HEK293 (cell line): ENCODE measurements at regions not wholly inside any gene's neighbourhood (a gene's known extent, or its start where the extent isn't known, plus 50 kb on each side); places are given as distances from the start of the nearest gene placed in this dataset.

Experiments used
- CTCF ChIA-PET: fragments of 350-600 bp; formaldehyde crosslinking; extraction: SDS; loops from one replicate; lab custom pipeline; 2021; ENCODE audit warnings: antibody characterized with exemption; lab: Yijun Ruan, JAX
- POLR2A ChIA-PET: fragments of 300-600 bp; formaldehyde crosslinking; extraction: SDS; loops from one replicate; lab custom pipeline; 2020; ENCODE audit warnings: antibody characterized with exemption, inconsistent platforms; lab: Yijun Ruan, JAX
- H3K27ac ChIP-seq: fragments of 200-500 bp; sonication (Bioruptor generic); 2 replicates; pipeline ENCODE4 v1.5.1; 2014; ENCODE audit warnings: low read depth, low read length, control low read depth, inconsistent platforms; ENCODE audit errors: extremely low read depth
- H3K36me3 ChIP-seq, 2 experiments: fragments of 200-500 bp in 1 of 2; sonication (Bioruptor generic) in 1 of 2; 1 replicate in 1 of 2; 2 replicates in 1 of 2; pipeline ENCODE4 v1.5.1; 2014 to 2017; ENCODE audit warnings: inconsistent platforms in 2 of 2, low read length in 2 of 2; ENCODE audit not compliant: control insufficient read depth in 2 of 2, insufficient read depth in 1 of 2
- H3K4me1 ChIP-seq: fragments of 200-500 bp; sonication (Bioruptor generic); 2 replicates; pipeline ENCODE4 v1.5.1; 2014; ENCODE audit warnings: mild to moderate bottlenecking, low read length, inconsistent platforms; ENCODE audit not compliant: control insufficient read depth, insufficient read depth
- H3K4me3 ChIP-seq: 2 replicates; pipeline ENCODE4 v1.5.1; 2011; ENCODE audit warnings: low read depth, mild to moderate bottlenecking, control low read depth, low read length, moderate library complexity
- H3K9me3 ChIP-seq: fragments of 200-500 bp; sonication (Bioruptor generic); 2 replicates; pipeline ENCODE4 v1.5.1; 2014; ENCODE audit warnings: low read depth, low read length, inconsistent platforms; ENCODE audit not compliant: control insufficient read depth, insufficient read depth
- BCL11A ChIP-seq: fragments of 450-650 bp; formaldehyde crosslinking; IDR thresholded peaks from 2 replicates; pipeline ENCODE4 v1.5.1; 2016; ENCODE audit warnings: low read depth, missing biosample characterization, missing genetic modification characterization
- GLI4 ChIP-seq: fragments of 450-650 bp; formaldehyde crosslinking; IDR thresholded peaks from 2 replicates; pipeline ENCODE4 v1.5.1; 2016; ENCODE audit warnings: missing biosample characterization, missing genetic modification characterization
- YY1 ChIP-seq: fragments of 450-650 bp; formaldehyde crosslinking; IDR thresholded peaks from 2 replicates; pipeline ENCODE4 v1.5.1; 2018; ENCODE audit warnings: missing biosample characterization, missing genetic modification characterization
- ZBTB7A ChIP-seq: fragments of 450-650 bp; formaldehyde crosslinking; IDR thresholded peaks from 2 replicates; pipeline ENCODE4 v1.5.1; 2016; ENCODE audit warnings: low read depth, missing biosample characterization, missing genetic modification characterization
- ZBTB8A ChIP-seq: fragments of 450-650 bp; formaldehyde crosslinking; IDR thresholded peaks from 2 replicates; pipeline ENCODE4 v1.5.1; 2016; ENCODE audit warnings: missing biosample characterization, missing genetic modification characterization
- ZFHX2 ChIP-seq: fragments of 450-650 bp; formaldehyde crosslinking; conservative IDR thresholded peaks from 2 replicates; pipeline ENCODE4 v1.5.1; 2016; ENCODE audit warnings: missing biosample characterization, missing genetic modification characterization
- ZNF155 ChIP-seq: fragments of 450-650 bp; formaldehyde crosslinking; IDR thresholded peaks from 2 replicates; pipeline ENCODE4 v1.5.1; 2016; ENCODE audit warnings: missing biosample characterization, missing genetic modification characterization
- ZNF335 ChIP-seq: fragments of 450-650 bp; formaldehyde crosslinking; conservative IDR thresholded peaks from 2 replicates; pipeline ENCODE4 v1.5.1; 2016; ENCODE audit warnings: missing biosample characterization, missing genetic modification characterization
- ZNF423 ChIP-seq: fragments of 450-650 bp; formaldehyde crosslinking; IDR thresholded peaks from 2 replicates; pipeline ENCODE4 v1.5.1; 2016; ENCODE audit warnings: missing biosample characterization, missing genetic modification characterization
- ZNF514 ChIP-seq: fragments of 450-650 bp; formaldehyde crosslinking; IDR thresholded peaks from 2 replicates; pipeline ENCODE4 v1.5.1; 2016; ENCODE audit warnings: missing biosample characterization, missing genetic modification characterization
- ZNF596 ChIP-seq: fragments of 450-650 bp; IDR thresholded peaks from 2 replicates; pipeline ENCODE4 v1.5.0; 2018; ENCODE audit warnings: missing biosample characterization, mild to moderate bottlenecking, missing genetic modification characterization, moderate library complexity
- ZNF621 ChIP-seq: fragments of 450-650 bp; formaldehyde crosslinking; IDR thresholded peaks from 2 replicates; pipeline ENCODE4 v1.5.1; 2017; ENCODE audit warnings: missing biosample characterization, missing genetic modification characterization
- ZNF629 ChIP-seq: fragments of 450-650 bp; formaldehyde crosslinking; IDR thresholded peaks from 2 replicates; pipeline ENCODE4 v1.5.1; 2017; ENCODE audit warnings: missing biosample characterization, missing genetic modification characterization
- ZNF654 ChIP-seq: fragments of 450-650 bp; formaldehyde crosslinking; IDR thresholded peaks from 2 replicates; pipeline ENCODE4 v1.5.1; 2016; ENCODE audit warnings: low read depth, missing biosample characterization, missing genetic modification characterization
- ZNF747 ChIP-seq: fragments of 450-650 bp; formaldehyde crosslinking; IDR thresholded peaks from 2 replicates; pipeline ENCODE4 v1.5.1; 2016; ENCODE audit warnings: missing biosample characterization, missing genetic modification characterization
- ZNF837 ChIP-seq: fragments of 450-650 bp; formaldehyde crosslinking; IDR thresholded peaks from 2 replicates; pipeline ENCODE4 v1.5.1; 2016; ENCODE audit warnings: missing biosample characterization, missing genetic modification characterization
- TF ChIP-seq, protein P1 (sequence below): fragments of 450-650 bp; formaldehyde crosslinking; IDR thresholded peaks from 2 replicates; pipeline ENCODE4 v1.5.1; 2016; ENCODE audit warnings: missing biosample characterization, missing genetic modification characterization
- TF ChIP-seq, protein P2 (sequence below): fragments of 450-650 bp; formaldehyde crosslinking; IDR thresholded peaks from 2 replicates; pipeline ENCODE4 v1.5.1; 2017; ENCODE audit warnings: missing biosample characterization, missing genetic modification characterization
- TF ChIP-seq, protein P3 (sequence below): fragments of 450-650 bp; formaldehyde crosslinking; IDR thresholded peaks from 2 replicates; pipeline ENCODE4 v1.5.1; 2016; ENCODE audit warnings: missing biosample characterization, missing genetic modification characterization
- TF ChIP-seq, protein P4 (sequence below): fragments of 450-650 bp; formaldehyde crosslinking; IDR thresholded peaks from 2 replicates; pipeline ENCODE4 v1.5.1; 2017; ENCODE audit warnings: missing biosample characterization, missing genetic modification characterization
- TF ChIP-seq, protein P5 (sequence below): fragments of 450-650 bp; formaldehyde crosslinking; IDR thresholded peaks from 2 replicates; pipeline ENCODE4 v1.5.1; 2016; ENCODE audit warnings: missing biosample characterization, missing genetic modification characterization

DNA sequence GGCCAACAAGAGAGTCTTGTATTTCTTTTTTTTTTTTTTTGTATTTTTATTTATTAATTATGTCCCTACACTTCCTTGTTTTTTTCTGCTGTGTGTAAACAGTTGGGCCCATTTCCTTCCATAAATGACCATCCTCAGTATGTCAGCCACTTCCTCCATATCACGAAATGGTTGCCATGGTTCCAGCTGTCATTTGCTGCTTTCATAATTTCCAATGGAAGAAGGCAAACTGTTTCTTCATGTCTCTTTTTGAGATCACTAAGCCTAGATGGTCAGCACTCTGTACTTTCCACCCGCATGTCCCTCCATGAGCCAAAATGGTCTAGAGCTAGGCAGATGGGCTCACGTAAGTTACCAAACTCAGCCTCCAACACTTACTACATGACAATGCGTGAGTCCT, 133.5 kb upstream of the FOXF1 start (continued):
- TF ChIP-seq, protein P1, sequence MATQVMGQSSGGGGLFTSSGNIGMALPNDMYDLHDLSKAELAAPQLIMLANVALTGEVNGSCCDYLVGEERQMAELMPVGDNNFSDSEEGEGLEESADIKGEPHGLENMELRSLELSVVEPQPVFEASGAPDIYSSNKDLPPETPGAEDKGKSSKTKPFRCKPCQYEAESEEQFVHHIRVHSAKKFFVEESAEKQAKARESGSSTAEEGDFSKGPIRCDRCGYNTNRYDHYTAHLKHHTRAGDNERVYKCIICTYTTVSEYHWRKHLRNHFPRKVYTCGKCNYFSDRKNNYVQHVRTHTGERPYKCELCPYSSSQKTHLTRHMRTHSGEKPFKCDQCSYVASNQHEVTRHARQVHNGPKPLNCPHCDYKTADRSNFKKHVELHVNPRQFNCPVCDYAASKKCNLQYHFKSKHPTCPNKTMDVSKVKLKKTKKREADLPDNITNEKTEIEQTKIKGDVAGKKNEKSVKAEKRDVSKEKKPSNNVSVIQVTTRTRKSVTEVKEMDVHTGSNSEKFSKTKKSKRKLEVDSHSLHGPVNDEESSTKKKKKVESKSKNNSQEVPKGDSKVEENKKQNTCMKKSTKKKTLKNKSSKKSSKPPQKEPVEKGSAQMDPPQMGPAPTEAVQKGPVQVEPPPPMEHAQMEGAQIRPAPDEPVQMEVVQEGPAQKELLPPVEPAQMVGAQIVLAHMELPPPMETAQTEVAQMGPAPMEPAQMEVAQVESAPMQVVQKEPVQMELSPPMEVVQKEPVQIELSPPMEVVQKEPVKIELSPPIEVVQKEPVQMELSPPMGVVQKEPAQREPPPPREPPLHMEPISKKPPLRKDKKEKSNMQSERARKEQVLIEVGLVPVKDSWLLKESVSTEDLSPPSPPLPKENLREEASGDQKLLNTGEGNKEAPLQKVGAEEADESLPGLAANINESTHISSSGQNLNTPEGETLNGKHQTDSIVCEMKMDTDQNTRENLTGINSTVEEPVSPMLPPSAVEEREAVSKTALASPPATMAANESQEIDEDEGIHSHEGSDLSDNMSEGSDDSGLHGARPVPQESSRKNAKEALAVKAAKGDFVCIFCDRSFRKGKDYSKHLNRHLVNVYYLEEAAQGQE (tag by site-specific recombination): no peak
- no peak for TF ChIP-seq ZNF629 (tag by site-specific recombination)
- no peak for TF ChIP-seq ZNF621 (tag by site-specific recombination)
- TF ChIP-seq ZNF514 (tag by site-specific recombination): no peak
- no peak for TF ChIP-seq YY1 (tag by site-specific recombination)
- no peak for TF ChIP-seq ZNF654 (tag by site-specific recombination)
- no peak for TF ChIP-seq ZNF747 (tag by site-specific recombination)
- TF ChIP-seq ZNF335 (tag by site-specific recombination): no peak
- TF ChIP-seq ZBTB7A (tag by site-specific recombination): no peak
- TF ChIP-seq, protein P2, sequence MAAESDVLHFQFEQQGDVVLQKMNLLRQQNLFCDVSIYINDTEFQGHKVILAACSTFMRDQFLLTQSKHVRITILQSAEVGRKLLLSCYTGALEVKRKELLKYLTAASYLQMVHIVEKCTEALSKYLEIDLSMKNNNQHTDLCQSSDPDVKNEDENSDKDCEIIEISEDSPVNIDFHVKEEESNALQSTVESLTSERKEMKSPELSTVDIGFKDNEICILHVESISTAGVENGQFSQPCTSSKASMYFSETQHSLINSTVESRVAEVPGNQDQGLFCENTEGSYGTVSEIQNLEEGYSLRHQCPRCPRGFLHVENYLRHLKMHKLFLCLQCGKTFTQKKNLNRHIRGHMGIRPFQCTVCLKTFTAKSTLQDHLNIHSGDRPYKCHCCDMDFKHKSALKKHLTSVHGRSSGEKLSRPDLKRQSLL (tag by site-specific recombination): no peak
- TF ChIP-seq, all 188 proteins: peak for 0

DNA sequence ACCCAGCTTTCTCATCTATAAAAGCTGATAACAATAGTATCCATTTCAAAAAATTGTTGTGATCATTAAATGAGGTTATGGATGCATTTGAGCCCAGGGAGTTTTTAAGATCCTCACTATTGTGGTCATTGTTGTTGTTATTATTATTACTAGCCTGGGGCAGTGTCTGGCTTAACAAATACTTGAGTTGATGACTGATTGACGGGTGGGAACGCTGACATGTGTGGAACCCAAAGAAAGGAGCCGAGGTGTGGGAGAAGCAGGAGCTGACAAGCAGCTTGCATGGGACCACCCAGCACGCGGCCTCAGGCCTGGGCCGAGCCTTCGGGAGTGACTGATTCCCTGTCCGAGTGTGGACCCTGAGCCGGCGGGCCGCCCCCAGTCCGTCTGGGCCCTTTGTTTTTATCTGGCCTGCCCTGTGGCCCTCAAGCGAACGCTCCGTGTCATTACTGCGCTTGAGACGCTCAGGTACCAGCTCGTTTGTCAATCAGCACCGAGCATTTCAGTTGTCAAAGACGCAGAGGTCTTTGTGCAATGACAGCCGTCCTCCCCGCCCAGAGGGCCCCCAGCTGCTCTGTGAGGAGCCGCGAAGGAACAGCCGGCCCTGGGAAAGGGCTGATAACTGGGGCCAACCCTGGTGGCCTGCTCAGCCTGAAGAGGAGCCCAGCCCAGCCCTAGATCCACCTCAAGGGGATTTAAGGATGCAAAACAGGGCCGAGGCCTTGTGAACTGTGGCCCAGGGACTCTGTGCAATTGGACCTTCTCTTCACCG, 132.9 kb upstream of the FOXF1 start:
- CTCF ChIA-PET: no interaction called here
- Histone ChIP-seq H3K9me3 (no peaks in the 10 kb centered on the region), H3K27ac (no peak overlapping the region), H3K4me3 (no peak overlapping the region), H3K36me3 (no peaks in the 10 kb centered on the region), H3K4me1 (no peaks in the 10 kb centered on the region)
- TF ChIP-seq GLI4 (tag by site-specific recombination) (no peak), ZNF155 (no peak), ZBTB8A (tag by site-specific recombination) (0 out of 2 replicates have a peak, but pooled peaks have one; percentile 13), ZNF423 (tag by site-specific recombination) (no peak)
- POLR2A ChIA-PET: no interaction called here

DNA sequence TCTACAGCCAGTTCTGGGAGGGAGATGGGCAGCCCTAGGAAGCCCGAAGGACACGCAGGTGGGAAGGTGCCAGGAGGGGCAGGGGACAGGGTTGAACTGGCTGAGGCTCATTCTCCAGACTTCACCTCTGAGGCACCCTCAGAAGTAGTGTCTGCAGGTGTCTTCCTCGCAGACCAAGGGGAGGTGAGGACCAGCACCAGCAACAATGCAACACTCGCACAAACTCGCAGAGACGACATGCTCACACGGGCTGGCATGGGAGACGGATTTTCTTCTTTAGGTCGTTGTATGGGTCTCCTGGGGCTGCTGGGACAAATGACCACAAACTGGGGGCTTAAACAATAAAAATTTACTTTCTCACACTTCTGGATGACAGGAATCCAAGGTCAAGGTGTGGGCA, 132.2 kb upstream of the FOXF1 start:
- Histone ChIP-seq H3K9me3 (no peaks in the 10 kb centered on the region), H3K27ac (no peak overlapping the region), H3K36me3 (no peaks in the 10 kb centered on the region), H3K4me3 (no peak overlapping the region), H3K4me1 (no peaks in the 10 kb centered on the region)
- ChIA-PET CTCF (no interaction called here), POLR2A (no interaction called here)
- TF ChIP-seq ZNF596 (tag by site-specific recombination) (no peak), ZFHX2 (tag by site-specific recombination) (no peak), BCL11A (tag by site-specific recombination) (no peak), ZNF837 (tag by site-specific recombination) (no peak)
- TF ChIP-seq, protein P3, sequence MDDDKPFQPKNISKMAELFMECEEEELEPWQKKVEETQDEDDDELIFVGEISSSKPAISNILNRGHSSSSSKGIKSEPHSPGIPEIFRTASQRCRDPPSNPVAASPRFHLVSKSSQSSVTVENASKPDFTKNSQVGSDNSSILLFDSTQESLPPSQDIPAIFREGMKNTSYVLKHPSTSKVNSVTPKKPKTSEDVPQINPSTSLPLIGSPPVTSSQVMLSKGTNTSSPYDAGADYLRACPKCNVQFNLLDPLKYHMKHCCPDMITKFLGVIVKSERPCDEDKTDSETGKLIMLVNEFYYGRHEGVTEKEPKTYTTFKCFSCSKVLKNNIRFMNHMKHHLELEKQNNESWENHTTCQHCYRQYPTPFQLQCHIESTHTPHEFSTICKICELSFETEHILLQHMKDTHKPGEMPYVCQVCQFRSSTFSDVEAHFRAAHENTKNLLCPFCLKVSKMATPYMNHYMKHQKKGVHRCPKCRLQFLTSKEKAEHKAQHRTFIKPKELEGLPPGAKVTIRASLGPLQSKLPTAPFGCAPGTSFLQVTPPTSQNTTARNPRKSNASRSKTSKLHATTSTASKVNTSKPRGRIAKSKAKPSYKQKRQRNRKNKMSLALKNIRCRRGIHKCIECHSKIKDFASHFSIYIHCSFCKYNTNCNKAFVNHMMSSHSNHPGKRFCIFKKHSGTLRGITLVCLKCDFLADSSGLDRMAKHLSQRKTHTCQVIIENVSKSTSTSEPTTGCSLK (tag by site-specific recombination): no peak
- TF ChIP-seq, protein P4, sequence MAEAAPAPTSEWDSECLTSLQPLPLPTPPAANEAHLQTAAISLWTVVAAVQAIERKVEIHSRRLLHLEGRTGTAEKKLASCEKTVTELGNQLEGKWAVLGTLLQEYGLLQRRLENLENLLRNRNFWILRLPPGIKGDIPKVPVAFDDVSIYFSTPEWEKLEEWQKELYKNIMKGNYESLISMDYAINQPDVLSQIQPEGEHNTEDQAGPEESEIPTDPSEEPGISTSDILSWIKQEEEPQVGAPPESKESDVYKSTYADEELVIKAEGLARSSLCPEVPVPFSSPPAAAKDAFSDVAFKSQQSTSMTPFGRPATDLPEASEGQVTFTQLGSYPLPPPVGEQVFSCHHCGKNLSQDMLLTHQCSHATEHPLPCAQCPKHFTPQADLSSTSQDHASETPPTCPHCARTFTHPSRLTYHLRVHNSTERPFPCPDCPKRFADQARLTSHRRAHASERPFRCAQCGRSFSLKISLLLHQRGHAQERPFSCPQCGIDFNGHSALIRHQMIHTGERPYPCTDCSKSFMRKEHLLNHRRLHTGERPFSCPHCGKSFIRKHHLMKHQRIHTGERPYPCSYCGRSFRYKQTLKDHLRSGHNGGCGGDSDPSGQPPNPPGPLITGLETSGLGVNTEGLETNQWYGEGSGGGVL (tag by site-specific recombination): no peak
- TF ChIP-seq, protein P5, sequence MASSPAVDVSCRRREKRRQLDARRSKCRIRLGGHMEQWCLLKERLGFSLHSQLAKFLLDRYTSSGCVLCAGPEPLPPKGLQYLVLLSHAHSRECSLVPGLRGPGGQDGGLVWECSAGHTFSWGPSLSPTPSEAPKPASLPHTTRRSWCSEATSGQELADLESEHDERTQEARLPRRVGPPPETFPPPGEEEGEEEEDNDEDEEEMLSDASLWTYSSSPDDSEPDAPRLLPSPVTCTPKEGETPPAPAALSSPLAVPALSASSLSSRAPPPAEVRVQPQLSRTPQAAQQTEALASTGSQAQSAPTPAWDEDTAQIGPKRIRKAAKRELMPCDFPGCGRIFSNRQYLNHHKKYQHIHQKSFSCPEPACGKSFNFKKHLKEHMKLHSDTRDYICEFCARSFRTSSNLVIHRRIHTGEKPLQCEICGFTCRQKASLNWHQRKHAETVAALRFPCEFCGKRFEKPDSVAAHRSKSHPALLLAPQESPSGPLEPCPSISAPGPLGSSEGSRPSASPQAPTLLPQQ: no peak
